ENCODE measurements at regions not wholly inside any gene's neighbourhood (a gene's known extent, or its start where the extent isn't known, plus 50 kb on each side); places are given as distances from the start of the nearest gene placed in this dataset.

DNA sequence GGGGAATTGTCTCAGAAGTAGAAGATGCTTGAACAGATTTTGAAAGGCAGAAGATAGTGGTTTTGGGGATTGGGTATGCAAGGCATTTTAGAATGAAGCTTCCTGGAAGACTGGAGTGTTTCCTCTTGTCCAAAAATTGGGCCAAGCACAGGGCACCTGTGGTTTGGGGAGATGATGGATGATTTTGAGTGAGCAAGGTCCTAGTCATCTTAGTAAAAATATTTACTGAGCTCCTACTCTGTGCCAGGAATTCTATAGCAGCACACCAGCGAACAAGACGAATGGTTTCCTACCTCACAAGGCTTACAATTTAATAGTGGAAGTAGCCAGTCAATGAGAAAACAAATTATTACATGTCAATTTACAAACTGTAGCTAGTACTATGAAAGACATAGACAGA is 484.4 kb upstream of the KIF2A start:
- TF ChIP-seq POLR2AphosphoS2 (conservative IDR thresholded peaks at IDR 0.05; ENCODE audit: low read length) (no peak), ESRRA (IDR thresholded peaks at IDR 0.05; ENCODE audit: borderline replicate concordance, low read length) (no peak)
- TF ChIP-seq, protein P1, sequence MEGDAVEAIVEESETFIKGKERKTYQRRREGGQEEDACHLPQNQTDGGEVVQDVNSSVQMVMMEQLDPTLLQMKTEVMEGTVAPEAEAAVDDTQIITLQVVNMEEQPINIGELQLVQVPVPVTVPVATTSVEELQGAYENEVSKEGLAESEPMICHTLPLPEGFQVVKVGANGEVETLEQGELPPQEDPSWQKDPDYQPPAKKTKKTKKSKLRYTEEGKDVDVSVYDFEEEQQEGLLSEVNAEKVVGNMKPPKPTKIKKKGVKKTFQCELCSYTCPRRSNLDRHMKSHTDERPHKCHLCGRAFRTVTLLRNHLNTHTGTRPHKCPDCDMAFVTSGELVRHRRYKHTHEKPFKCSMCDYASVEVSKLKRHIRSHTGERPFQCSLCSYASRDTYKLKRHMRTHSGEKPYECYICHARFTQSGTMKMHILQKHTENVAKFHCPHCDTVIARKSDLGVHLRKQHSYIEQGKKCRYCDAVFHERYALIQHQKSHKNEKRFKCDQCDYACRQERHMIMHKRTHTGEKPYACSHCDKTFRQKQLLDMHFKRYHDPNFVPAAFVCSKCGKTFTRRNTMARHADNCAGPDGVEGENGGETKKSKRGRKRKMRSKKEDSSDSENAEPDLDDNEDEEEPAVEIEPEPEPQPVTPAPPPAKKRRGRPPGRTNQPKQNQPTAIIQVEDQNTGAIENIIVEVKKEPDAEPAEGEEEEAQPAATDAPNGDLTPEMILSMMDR (IDR thresholded peaks at IDR 0.05): no peak
